Frontal cortex (tissue), 3 donors: ENCODE measurements at regions not wholly inside any gene's neighbourhood (a gene's known extent, or its start where the extent isn't known, plus 50 kb on each side); places are given as distances from the start of the nearest gene placed in this dataset.

ENCODE experiments used
- DNase-seq, 2 donors: peaks; one replicate each; pipeline ENCODE4 v3.0.0; 2012; ENCODE audit warnings: low spot score in 2 of 2
- FAIRE-seq: peaks from 2 replicates; lab custom pipeline; 2012; peaks lifted over from hg19 to GRCh38; lab: Jason Lieb, UNC
- donor health status: control.
- donor health status: control.
- donor health status: control.

DNA sequence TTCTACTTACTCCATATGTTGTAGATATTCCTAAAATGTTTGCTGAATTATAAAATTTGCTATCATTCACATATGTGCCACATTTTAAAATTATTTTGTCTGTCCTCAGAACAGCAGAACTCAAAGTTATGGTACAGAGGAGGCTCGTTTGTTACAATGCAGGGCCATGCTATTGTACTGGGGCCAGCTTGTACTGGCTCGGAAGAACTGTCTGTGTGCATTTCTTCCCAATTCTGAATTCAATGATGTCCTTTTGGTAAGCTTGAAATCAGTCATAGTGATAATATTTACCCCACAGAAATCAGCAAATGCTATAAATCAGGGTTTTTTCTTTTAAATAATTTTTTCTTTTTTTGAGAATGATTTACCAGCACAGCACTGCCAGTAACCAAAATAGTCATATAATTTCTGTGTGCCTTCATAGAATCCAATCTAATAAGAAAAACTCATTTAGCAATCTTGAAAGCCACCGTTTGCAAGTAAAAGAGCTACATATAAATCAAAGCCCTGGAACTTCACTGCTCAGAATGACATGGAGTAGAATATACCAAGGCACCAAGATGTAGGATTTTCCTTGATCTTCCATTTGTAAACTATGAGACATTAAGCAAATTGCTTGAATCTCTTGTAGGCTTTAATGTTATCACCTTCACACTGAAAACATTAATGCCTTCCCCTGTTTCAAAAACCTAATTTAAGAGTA is 90.7 kb upstream of the EPHA4 start:
- FAIRE-seq (no peak), DNase-seq (no peak)

DNA sequence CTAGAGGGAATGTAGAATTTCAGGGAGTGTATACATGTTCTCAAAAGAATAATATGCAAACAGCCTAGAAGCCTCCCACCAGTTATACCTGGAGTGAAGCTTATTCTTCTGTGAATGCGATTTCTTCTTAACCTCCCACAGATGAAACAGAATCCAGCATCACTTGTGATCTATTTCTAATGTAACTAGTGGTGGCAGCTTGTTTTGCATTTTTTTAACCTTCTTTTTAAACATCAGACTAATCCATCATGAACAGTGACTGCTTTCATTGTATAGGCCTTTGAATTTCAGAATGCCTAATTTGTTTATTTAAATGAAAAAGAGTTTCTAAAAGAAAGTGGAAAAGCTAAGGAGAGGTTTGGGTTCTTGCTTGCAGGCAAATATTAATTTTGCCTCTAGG is 85.7 kb upstream of the EPHA4 start:
- no peak for FAIRE-seq
- DNase-seq: no peak

- no peak for DNase-seq
These were observed 83.2 kb upstream of the EPHA4 start for GRCh38 chr2:221655300-221655699.

DNA sequence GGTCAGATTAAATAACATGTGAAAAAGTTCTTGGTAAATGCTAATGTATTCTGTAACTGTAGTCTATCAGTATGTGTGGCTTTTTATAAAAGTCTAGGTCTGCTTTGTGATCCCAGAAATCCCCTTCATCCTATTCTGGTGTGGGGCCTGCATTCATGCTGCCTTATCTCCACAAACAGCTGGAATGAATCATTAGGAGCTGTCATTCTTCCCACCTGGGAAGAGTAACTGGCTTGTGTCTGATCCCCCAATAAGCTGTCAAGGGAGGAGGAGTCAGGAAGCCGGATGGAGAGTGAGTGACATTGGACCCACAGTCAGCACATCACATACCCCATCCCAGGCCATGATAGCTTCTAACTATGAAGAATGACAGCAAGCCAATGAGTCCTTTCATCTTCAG is 81.1 kb upstream of the EPHA4 start:
- FAIRE-seq (no peak), DNase-seq (no peak)

More at GRCh38 chr2:221655300-221655699, 83.2 kb upstream of the EPHA4 start:
- no peak for FAIRE-seq

DNA sequence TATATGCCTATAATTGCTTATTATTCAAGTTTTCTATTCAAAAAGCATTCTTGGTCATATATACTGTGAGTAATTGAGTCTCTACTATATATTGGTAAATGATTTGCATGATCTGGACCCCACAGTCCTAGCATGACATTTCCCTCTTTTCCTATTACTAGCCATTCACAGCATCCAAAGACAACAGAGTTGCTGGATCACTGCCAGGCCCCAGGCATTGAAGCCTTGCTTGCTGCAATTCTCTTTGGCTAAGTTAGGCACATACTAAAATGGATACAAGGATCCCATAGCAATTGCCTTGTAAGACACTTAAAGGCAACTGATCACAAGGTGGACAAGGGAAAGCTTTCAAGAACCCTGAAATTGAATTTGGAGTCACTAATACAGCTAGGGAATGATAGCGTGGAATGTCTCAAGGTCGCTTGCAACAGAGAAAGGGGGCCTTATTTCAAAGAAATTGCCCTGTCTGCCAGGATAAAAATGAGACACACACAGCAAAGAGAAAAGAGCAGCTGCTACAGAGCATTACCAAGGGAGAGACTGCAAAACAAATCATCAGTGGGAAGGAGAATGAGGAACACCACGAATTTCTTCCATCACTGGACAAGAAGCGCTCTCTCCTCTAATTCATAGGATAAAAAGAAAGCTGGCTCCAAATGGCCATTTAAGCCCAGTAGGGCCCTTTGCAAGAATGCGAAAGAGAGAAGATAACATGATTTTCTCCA is 77.1 kb upstream of the EPHA4 start:
- DNase-seq (no peak), FAIRE-seq (no peak)

DNA sequence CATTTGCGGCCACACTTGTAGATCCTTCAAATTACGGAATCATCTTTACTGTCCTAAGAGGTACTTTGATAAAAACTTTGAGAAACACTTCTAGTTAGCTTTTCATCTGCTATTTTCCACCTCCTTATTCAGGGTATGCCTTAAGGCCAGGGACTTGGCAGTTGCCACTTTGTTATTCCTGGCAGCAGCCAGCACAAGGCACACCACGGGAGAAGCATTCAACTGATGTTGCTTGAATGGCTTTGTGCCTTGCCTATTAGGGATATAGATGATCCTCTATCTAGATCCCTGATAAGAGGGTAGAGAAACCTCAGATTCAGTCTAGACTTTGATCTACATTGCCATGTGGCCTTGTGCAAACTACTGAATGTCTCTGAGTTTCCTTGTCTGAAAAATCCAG is 70.3 kb upstream of the EPHA4 start:
- no peak for FAIRE-seq

GRCh38 chr2:221641181-221641871 is 69.2 kb upstream of the EPHA4 start:
- no peak for DNase-seq
- FAIRE-seq: no peak

More for the DNA sequence above, 70.3 kb upstream of the EPHA4 start:
- DNase-seq: no peak

- FAIRE-seq: no peak
- DNase-seq: no peak
These were observed 68.6 kb upstream of the EPHA4 start for GRCh38 chr2:221640686-221641085.

- DNase-seq (no peak), FAIRE-seq (no peak)
These were observed 65.7 kb upstream of the EPHA4 start for GRCh38 chr2:221637851-221638250.

DNA sequence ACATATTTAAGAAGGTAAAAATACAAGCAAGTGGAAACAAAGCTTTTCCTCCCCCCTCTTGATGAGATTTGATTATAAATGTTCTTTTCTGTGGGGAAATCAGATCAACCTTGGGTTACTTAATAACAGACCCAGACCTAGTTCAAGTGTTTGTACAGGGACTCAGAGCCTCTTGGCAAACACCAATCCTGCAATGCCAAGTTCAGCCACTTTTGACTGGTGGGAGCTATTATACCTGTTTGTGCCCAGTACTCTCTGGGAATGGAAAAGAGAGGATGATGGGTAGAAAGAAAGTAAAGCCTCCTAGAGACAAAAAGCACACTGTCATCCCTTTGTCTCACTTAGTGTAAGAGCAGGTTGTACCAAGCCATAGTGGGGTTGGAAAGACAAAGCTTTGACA is 63.8 kb upstream of the EPHA4 start:
- FAIRE-seq (no peak), DNase-seq (no peak)

- DNase-seq: no peak
- FAIRE-seq: no peak
These were observed 57.4 kb upstream of the EPHA4 start for GRCh38 chr2:221629468-221629867.

GRCh38 chr2:221624475-221624874 is 52.4 kb upstream of the EPHA4 start:
- DNase-seq: no peak
- FAIRE-seq: no peak
